Trophoblast cell (in vitro differentiated cells and primary cell): ENCODE measurements at regions not wholly inside any gene's neighbourhood (a gene's known extent, or its start where the extent isn't known, plus 50 kb on each side); places are given as distances from the start of the nearest gene placed in this dataset.
A peak's percentile ranks its signal among the peaks of the same experiment; 100 is the strongest.

Experiments
- DNase-seq, 2 donors: peaks; one replicate each; pipeline ENCODE4 v3.0.0-alpha.2; 2016
- H2AFZ ChIP-seq: 2 replicates; pipeline ENCODE4 v1.6.1; 2013; ENCODE audit warnings: low read length, moderate library complexity, mild to moderate bottlenecking; ENCODE audit not compliant: insufficient read depth, poor library complexity
- H2AK5ac ChIP-seq: 2 replicates; pipeline ENCODE4 v1.6.1; 2013; ENCODE audit warnings: mild to moderate bottlenecking, low read length
- H2BK120ac ChIP-seq: 2 replicates; pipeline ENCODE4 v1.6.1; 2013; ENCODE audit warnings: low read length, mild to moderate bottlenecking, moderate library complexity; ENCODE audit not compliant: insufficient read depth, poor library complexity
- H2BK12ac ChIP-seq: 2 replicates; pipeline ENCODE4 v1.6.1; 2013; ENCODE audit warnings: mild to moderate bottlenecking, low read length, moderate library complexity
- H2BK5ac ChIP-seq: 2 replicates; pipeline ENCODE4 v1.6.1; 2013; ENCODE audit warnings: low read length, low read depth, moderate library complexity, mild to moderate bottlenecking; ENCODE audit not compliant: poor library complexity
- H3K14ac ChIP-seq: 2 replicates; pipeline ENCODE4 v1.6.1; 2013; ENCODE audit warnings: mild to moderate bottlenecking, low read length
- H3K18ac ChIP-seq: 2 replicates; pipeline ENCODE4 v1.6.1; 2013; ENCODE audit warnings: mild to moderate bottlenecking, low read length
- H3K23ac ChIP-seq: 2 replicates; pipeline ENCODE4 v1.6.1; 2013; ENCODE audit warnings: low read length
- H3K27ac ChIP-seq: 2 replicates; pipeline ENCODE4 v1.5.1; 2013; ENCODE audit warnings: low read depth, mild to moderate bottlenecking, inconsistent platforms, low read length, moderate library complexity
- H3K27me3 ChIP-seq: 2 replicates; pipeline ENCODE4 v1.6.1; 2013; ENCODE audit warnings: inconsistent platforms, mild to moderate bottlenecking, low read length, moderate library complexity; ENCODE audit not compliant: insufficient read depth
- H3K36me3 ChIP-seq, 2 experiments: 1 replicate in 1 of 2; 2 replicates in 1 of 2; pipeline ENCODE4 v1.6.1; 2013; ENCODE audit warnings: low read length in 2 of 2, mild to moderate bottlenecking in 2 of 2, moderate library complexity in 1 of 2; ENCODE audit not compliant: insufficient read depth in 2 of 2, control insufficient read depth in 1 of 2
- H3K4ac ChIP-seq: 2 replicates; pipeline ENCODE4 v1.6.1; 2013; ENCODE audit warnings: low read depth, mild to moderate bottlenecking, low read length, moderate library complexity
- H3K4me1 ChIP-seq, 2 experiments: 1 replicate in 1 of 2; 2 replicates in 1 of 2; pipeline ENCODE4 v1.6.1; 2013; ENCODE audit warnings: low read length in 2 of 2, mild to moderate bottlenecking in 2 of 2, moderate library complexity in 1 of 2; ENCODE audit not compliant: insufficient read depth in 2 of 2, control insufficient read depth in 1 of 2
- H3K4me2 ChIP-seq: 2 replicates; pipeline ENCODE4 v1.6.1; 2013; ENCODE audit warnings: inconsistent platforms, mild to moderate bottlenecking, low read length, moderate library complexity
- H3K4me3 ChIP-seq: 2 replicates; pipeline ENCODE4 v1.5.1; 2013; ENCODE audit warnings: mild to moderate bottlenecking, low read depth, low read length, inconsistent platforms
- H3K79me1 ChIP-seq: one replicate; pipeline ENCODE4 v1.6.1; 2013; ENCODE audit warnings: low read length
- H3K79me2 ChIP-seq: 2 replicates; pipeline ENCODE4 v1.6.1; 2013; ENCODE audit warnings: low read length, mild to moderate bottlenecking; ENCODE audit not compliant: control insufficient read depth, insufficient read depth, poor library complexity
- H3K9ac ChIP-seq: 2 replicates; pipeline ENCODE4 v1.6.1; 2013; ENCODE audit warnings: mild to moderate bottlenecking, low read length
- H3K9me3 ChIP-seq: 2 replicates; pipeline ENCODE4 v1.6.1; 2013; ENCODE audit warnings: low read depth, mild to moderate bottlenecking, control low read depth, inconsistent platforms, low read length; ENCODE audit not compliant: insufficient read depth
- H4K12ac ChIP-seq: 2 replicates; pipeline ENCODE4 v1.6.1; 2013; ENCODE audit warnings: low read depth, mild to moderate bottlenecking, low read length, moderate library complexity
- H4K8ac ChIP-seq: 2 replicates; pipeline ENCODE4 v1.6.1; 2013; ENCODE audit warnings: low read depth, mild to moderate bottlenecking, low read length, moderate library complexity
- H4K91ac ChIP-seq: one replicate; pipeline ENCODE4 v1.6.1; 2013; ENCODE audit warnings: low read depth, mild to moderate bottlenecking, low read length, moderate library complexity
- WGBS: extraction: QIAGEN DNeasy Blood & Tissue Kit; methylation state at CpG from one replicate; pipeline ENCODE4 v1.1.7; 2013; ENCODE audit warnings: missing lambda C conversion rate; ENCODE audit not compliant: insufficient read length, insufficient coverage; ENCODE audit errors: extremely low coverage; 5-methylcytosine and 5-hydroxymethylcytosine counted together

- H2BK12ac ChIP-seq: no peak overlapping the region
- no peak overlapping the region for H3K14ac ChIP-seq
- no peak for DNase-seq
- H3K27ac ChIP-seq: no peak overlapping the region
- no peaks in the 10 kb centered on the region for H3K27me3 ChIP-seq
- no peaks in the 10 kb centered on the region for H3K79me2 ChIP-seq
- H4K91ac ChIP-seq: no peak overlapping the region
- no peak overlapping the region for H2AFZ ChIP-seq
- H3K18ac ChIP-seq: no peak overlapping the region
- no peaks in the 10 kb centered on the region for H3K9me3 ChIP-seq
- no peak overlapping the region for H4K8ac ChIP-seq
- H3K9ac ChIP-seq: no peak overlapping the region
- H2BK120ac ChIP-seq: no peak overlapping the region
- WGBS: no CpG with 5 or more reads among the region's 2 CpGs
- H4K12ac ChIP-seq: no peak overlapping the region
- H2AK5ac ChIP-seq: no peak overlapping the region
- no peak overlapping the region for H2BK5ac ChIP-seq
- H3K4me3 ChIP-seq: no peak overlapping the region
- H3K79me1 ChIP-seq: no peaks in the 10 kb centered on the region
- H3K4ac ChIP-seq: no peak overlapping the region
- H3K36me3 ChIP-seq: no peaks in the 10 kb centered on the region
- no peak overlapping the region for H3K4me2 ChIP-seq
- no peak overlapping the region for H3K23ac ChIP-seq
- H3K4me1 ChIP-seq: no peaks in the 10 kb centered on the region
These were observed 868.0 kb downstream of the FAT4 start for GRCh38 chr4:126182786-126183185.

- H2BK5ac ChIP-seq: no peak overlapping the region
- H3K14ac ChIP-seq: no peak overlapping the region
- H3K4me1 ChIP-seq: no peaks in the 10 kb centered on the region
- H3K18ac ChIP-seq: no peak overlapping the region
- no peak overlapping the region for H3K23ac ChIP-seq
- H3K27ac ChIP-seq: no peak overlapping the region
- no peak overlapping the region for H3K4me3 ChIP-seq
- whole genome bisulfite sequencing: no CpG with 5 or more reads among the region's 2 CpGs
- no peak overlapping the region for H4K8ac ChIP-seq
- no peak overlapping the region for H4K12ac ChIP-seq
- no peak overlapping the region for H3K4ac ChIP-seq
- H2AK5ac ChIP-seq: no peak overlapping the region
- DNase-seq: no peak
- no peak overlapping the region for H4K91ac ChIP-seq
- no peaks in the 10 kb centered on the region for H3K79me1 ChIP-seq
- no peaks in the 10 kb centered on the region for H3K36me3 ChIP-seq
- H2BK12ac ChIP-seq: no peak overlapping the region
- H3K4me2 ChIP-seq: no peak overlapping the region
- no peak overlapping the region for H2BK120ac ChIP-seq
- H3K79me2 ChIP-seq: no peaks in the 10 kb centered on the region
- no peak overlapping the region for H2AFZ ChIP-seq
- no peaks in the 10 kb centered on the region for H3K27me3 ChIP-seq
- H3K9ac ChIP-seq: no peak overlapping the region
- H3K9me3 ChIP-seq: no peaks in the 10 kb centered on the region
These were observed 868.5 kb downstream of the FAT4 start for GRCh38 chr4:126183206-126183605.

- peak overlapping the region; percentile 69 for H4K8ac ChIP-seq
- H3K23ac ChIP-seq: no peak overlapping the region
- peaks cover 9% of the 10 kb centered on the region for H3K79me1 ChIP-seq
- no CpG with 5 or more reads among the region's 2 CpGs for WGBS
- no peaks in the 10 kb centered on the region for H3K36me3 ChIP-seq
- no peak overlapping the region for H4K12ac ChIP-seq
- no peak overlapping the region for H2AK5ac ChIP-seq
- H3K79me2 ChIP-seq: no peaks in the 10 kb centered on the region
- no peaks in the 10 kb centered on the region for H3K27me3 ChIP-seq
- no peak for DNase-seq
- peak overlapping the region; percentile 85 for H3K27ac ChIP-seq
- peak overlapping the region; percentile 82 for H4K91ac ChIP-seq
- H3K4me3 ChIP-seq: no peak overlapping the region
- H3K14ac ChIP-seq: peak overlapping the region; percentile 62
- peak overlapping the region; percentile 93 for H2BK12ac ChIP-seq
- H3K18ac ChIP-seq: no peak overlapping the region
- H3K4me1 ChIP-seq: peaks cover 0 to 3% of the 10 kb centered on the region in 2 experiments
- no peak overlapping the region for H3K9ac ChIP-seq
- no peak overlapping the region for H2AFZ ChIP-seq
- no peak overlapping the region for H3K4me2 ChIP-seq
- H3K9me3 ChIP-seq: no peaks in the 10 kb centered on the region
- peak overlapping the region; percentile 50 for H3K4ac ChIP-seq
- H2BK5ac ChIP-seq: no peak overlapping the region
- H2BK120ac ChIP-seq: peak overlapping the region; percentile 85
These were observed 876.8 kb downstream of the FAT4 start for GRCh38 chr4:126191536-126191935.

GRCh38 chr4:126192506-126192905 lies 877.8 kb downstream of the FAT4 start:
- H3K4me3 ChIP-seq: no peak overlapping the region
- H3K79me1 ChIP-seq: peaks cover 9% of the 10 kb centered on the region
- H3K79me2 ChIP-seq: no peaks in the 10 kb centered on the region
- H3K23ac ChIP-seq: no peak overlapping the region
- no CpG with 5 or more reads among the region's 6 CpGs for WGBS
- H4K8ac ChIP-seq: no peak overlapping the region
- peak overlapping the region; percentile 0 for H2BK120ac ChIP-seq
- H4K12ac ChIP-seq: no peak overlapping the region
- H3K36me3 ChIP-seq: no peaks in the 10 kb centered on the region
- no peak overlapping the region for H3K4ac ChIP-seq
- H2AFZ ChIP-seq: no peak overlapping the region
- H3K4me1 ChIP-seq: peaks cover 0 to 3% of the 10 kb centered on the region in 2 experiments
- H3K14ac ChIP-seq: no peak overlapping the region
- DNase-seq: peak in 1 of 2 donors; percentile 0
- H2BK12ac ChIP-seq: no peak overlapping the region
- no peak overlapping the region for H3K18ac ChIP-seq
- no peaks in the 10 kb centered on the region for H3K27me3 ChIP-seq
- no peak overlapping the region for H2AK5ac ChIP-seq
- no peaks in the 10 kb centered on the region for H3K9me3 ChIP-seq
- no peak overlapping the region for H4K91ac ChIP-seq
- H3K9ac ChIP-seq: no peak overlapping the region
- peak overlapping the region; percentile 33 for H3K4me2 ChIP-seq
- no peak overlapping the region for H2BK5ac ChIP-seq
- peak overlapping the region; percentile 85 for H3K27ac ChIP-seq
